SK-N-SH (cell line): ENCODE measurements at regions not wholly inside any gene's neighbourhood (a gene's known extent, or its start where the extent isn't known, plus 50 kb on each side); places are given as distances from the start of the nearest gene placed in this dataset.

Source experiments
- CTCF ChIA-PET: fragments of 300-600, 350-600 bp; formaldehyde crosslinking; extraction: SDS; loops from one replicate; lab custom pipeline; 2021; lab: Yijun Ruan, JAX
- POLR2A ChIA-PET: fragments of 350-600 bp; sonication (Branson Sonifier 250); formaldehyde crosslinking; extraction: SDS; loops from one replicate; lab custom pipeline; 2020; ENCODE audit warnings: antibody characterized with exemption, inconsistent platforms; lab: Yijun Ruan, JAX
- DNase-seq: peaks from one replicate; pipeline ENCODE4 v3.0.0; 2012
- H2AFZ ChIP-seq: fragments of 200-600 bp; sonication (generic); 2 replicates; pipeline ENCODE4 v1.8.1; 2016; ENCODE audit warnings: antibody characterized with exemption, mild to moderate bottlenecking, low read depth
- H3F3A ChIP-seq: fragments of 200-600 bp; sonication (generic); replicated peaks from 2 replicates; pipeline ENCODE3; 2016; ENCODE audit warnings: antibody characterized with exemption, mild to moderate bottlenecking; ENCODE audit not compliant: insufficient read depth
- H3K27ac ChIP-seq, 2 experiments: fragments of 200-500 bp in 1 of 2; fragments of 200-600 bp in 1 of 2; sonication (Bioruptor generic) in 1 of 2; sonication (generic), shearing (Covaris generic) in 1 of 2; 2 replicates each; pipeline versions ENCODE4 v1.5.1 to v1.6.1; 2014 to 2016; ENCODE audit warnings: low read depth in 2 of 2, inconsistent platforms in 1 of 2, low read length in 1 of 2, mild to moderate bottlenecking in 1 of 2, mixed read lengths in 1 of 2
- H3K27me3 ChIP-seq: fragments of 200-600 bp; sonication (generic), shearing (Covaris generic); 2 replicates; pipeline ENCODE4 v1.6.1; 2016; ENCODE audit warnings: mixed run types; ENCODE audit not compliant: insufficient read depth
- H3K36me3 ChIP-seq, 2 experiments: fragments of 200-500 bp in 1 of 2; fragments of 200-600 bp in 1 of 2; sonication (Bioruptor generic) in 1 of 2; sonication (generic) in 1 of 2; replicated peaks in 1 of 2; 2 replicates each; pipeline versions ENCODE3 to v1.5.1; 2014 to 2016; ENCODE audit warnings: low read length in 1 of 2, mild to moderate bottlenecking in 1 of 2; ENCODE audit not compliant: insufficient read depth in 2 of 2, control insufficient read depth in 1 of 2
- H3K4me1 ChIP-seq, 2 experiments: fragments of 200-500 bp in 1 of 2; fragments of 200-600 bp in 1 of 2; sonication (Bioruptor generic) in 1 of 2; sonication (generic), shearing (Covaris generic) in 1 of 2; 2 replicates each; pipeline versions ENCODE4 v1.5.1 to v1.6.1; 2014 to 2016; ENCODE audit warnings: low read depth in 1 of 2, low read length in 1 of 2, mixed run types in 1 of 2; ENCODE audit not compliant: insufficient read depth in 2 of 2, control insufficient read depth in 1 of 2
- H3K4me2 ChIP-seq: fragments of 200-600 bp; sonication (generic), shearing (Covaris generic); 2 replicates; pipeline ENCODE4 v1.6.1; 2017; ENCODE audit warnings: mixed run types
- H3K4me3 ChIP-seq, 2 experiments: fragments of 200-500 bp in 1 of 2; fragments of 200-600 bp in 1 of 2; sonication (Bioruptor generic) in 1 of 2; sonication (generic), shearing (Covaris generic) in 1 of 2; 2 replicates each; pipeline versions ENCODE4 v1.5.1 to v1.8.1; 2014 to 2016; ENCODE audit warnings: low read depth in 2 of 2, inconsistent platforms in 1 of 2, low read length in 1 of 2, mild to moderate bottlenecking in 1 of 2, mixed read lengths in 1 of 2, moderate library complexity in 1 of 2
- H3K79me2 ChIP-seq: fragments of 200-600 bp; sonication (generic); 2 replicates; pipeline ENCODE4 v1.8.1; 2017; ENCODE audit warnings: mild to moderate bottlenecking; ENCODE audit not compliant: insufficient read depth
- H3K9ac ChIP-seq: fragments of 200-600 bp; sonication (generic); 2 replicates; pipeline ENCODE4 v1.6.1; 2017; ENCODE audit warnings: mixed run types
- H3K9me2 ChIP-seq: fragments of 200-600 bp; sonication (generic); 2 replicates; pipeline ENCODE4 v1.6.1; 2017; ENCODE audit warnings: mixed run types
- H3K9me3 ChIP-seq: fragments of 200-600 bp; sonication (generic); 2 replicates; pipeline ENCODE4 v1.6.1; 2017; ENCODE audit warnings: mixed run types, mild to moderate bottlenecking, moderate library complexity
- H4K20me1 ChIP-seq: fragments of 200-600 bp; sonication (generic); 2 replicates; pipeline ENCODE4 v1.6.1; 2017; ENCODE audit warnings: mild to moderate bottlenecking, mixed run types; ENCODE audit not compliant: insufficient read depth
- CHD2 ChIP-seq: fragments of 150-350 bp; IDR thresholded peaks from 2 replicates; pipeline ENCODE4 v1.6.1; 2018; ENCODE audit warnings: low read length; ENCODE audit not compliant: partially characterized antibody
- EZH2phosphoT487 ChIP-seq: fragments of 200-600 bp; sonication (generic); IDR thresholded peaks from 2 replicates; pipeline ENCODE4 v1.6.1; 2017; ENCODE audit warnings: low read depth, mixed run types, mild to moderate bottlenecking, antibody characterized with exemption, moderate library complexity, borderline replicate concordance
- FOXJ3 ChIP-seq: sonication (generic); formaldehyde crosslinking; IDR thresholded peaks from 2 replicates; pipeline ENCODE4 v1.5.1; 2020; ENCODE audit warnings: mild to moderate bottlenecking, missing genetic modification reagents
- FOXM1 ChIP-seq: IDR thresholded peaks from 2 replicates; pipeline ENCODE4 v1.4.0; 2012; ENCODE audit warnings: low read depth, mild to moderate bottlenecking
- GABPA ChIP-seq: IDR thresholded peaks from 2 replicates; pipeline ENCODE4 v1.4.0; 2012; ENCODE audit warnings: low read depth, mild to moderate bottlenecking
- IRF3 ChIP-seq: fragments of 150-350 bp; IDR thresholded peaks from 2 replicates; pipeline ENCODE4 v1.6.1; 2016; ENCODE audit warnings: mild to moderate bottlenecking, low read depth, low read length
- JUND ChIP-seq: IDR thresholded peaks from 2 replicates; pipeline ENCODE4 v1.4.0; 2012
- MXI1 ChIP-seq: IDR thresholded peaks from 2 replicates; pipeline ENCODE4 v1.6.1; 2012; ENCODE audit warnings: mild to moderate bottlenecking, low read depth, low read length, improper control_type of control experiment
- NFIC ChIP-seq: IDR thresholded peaks from 2 replicates; pipeline ENCODE4 v1.4.0; 2012; ENCODE audit warnings: borderline replicate concordance
- POLR2AphosphoS5 ChIP-seq: IDR thresholded peaks from 2 replicates; pipeline ENCODE4 v1.6.1; 2012; ENCODE audit warnings: low read depth, low read length
- RCOR1 ChIP-seq: fragments of 150-350 bp; IDR thresholded peaks from 2 replicates; pipeline ENCODE4 v1.6.1; 2017; ENCODE audit warnings: antibody characterized with exemption, low read length
- RXRA ChIP-seq: IDR thresholded peaks from 2 replicates; pipeline ENCODE4 v1.4.0; 2012; ENCODE audit warnings: low read depth, mild to moderate bottlenecking, borderline replicate concordance
- TAF1 ChIP-seq: IDR thresholded peaks from 2 replicates; pipeline ENCODE4 v1.6.1; 2012; ENCODE audit warnings: low read depth, mild to moderate bottlenecking, low read length, moderate library complexity, borderline replicate concordance
- TEAD4 ChIP-seq: IDR thresholded peaks from 2 replicates; pipeline ENCODE4 v1.4.0; 2012; ENCODE audit warnings: mild to moderate bottlenecking, borderline replicate concordance; ENCODE audit not compliant: insufficient read depth
- WGBS: methylation state at CpG from one replicate; pipeline ENCODE4 v1.1.6; 2017; ENCODE audit warnings: low lambda C conversion rate; 5-methylcytosine and 5-hydroxymethylcytosine counted together
- TF ChIP-seq, protein P1 (sequence below): IDR thresholded peaks from 2 replicates; pipeline ENCODE4 v1.6.1; 2012; ENCODE audit warnings: mild to moderate bottlenecking, low read depth, low read length, moderate library complexity
- TF ChIP-seq, protein P2 (sequence below): IDR thresholded peaks from 2 replicates; pipeline ENCODE4; 2012
- TF ChIP-seq, protein P3 (sequence below): IDR thresholded peaks from 2 replicates; pipeline ENCODE4 v1.4.0; 2012; ENCODE audit warnings: low read depth, borderline replicate concordance

DNA sequence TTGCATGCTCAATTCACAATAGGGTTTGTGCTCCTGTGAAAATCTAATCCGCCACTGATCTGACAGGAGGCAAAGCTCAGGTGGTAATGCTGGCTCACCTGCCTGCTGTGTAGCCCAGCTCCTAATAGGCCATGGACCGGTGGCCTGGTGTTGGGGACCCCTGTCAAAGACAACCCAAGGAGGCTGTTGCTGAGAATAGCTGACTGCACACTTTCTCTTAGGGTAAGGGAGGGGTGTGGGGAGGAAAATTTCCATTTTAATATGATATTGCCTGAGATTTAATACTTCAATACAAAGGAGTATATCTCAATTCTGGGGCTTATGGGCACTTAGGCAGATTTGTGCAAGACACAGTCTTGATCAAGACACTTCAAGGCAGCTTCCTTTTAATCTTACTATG lies 105.8 kb downstream of the ALDH8A1 start:
- TF ChIP-seq, protein P1, sequence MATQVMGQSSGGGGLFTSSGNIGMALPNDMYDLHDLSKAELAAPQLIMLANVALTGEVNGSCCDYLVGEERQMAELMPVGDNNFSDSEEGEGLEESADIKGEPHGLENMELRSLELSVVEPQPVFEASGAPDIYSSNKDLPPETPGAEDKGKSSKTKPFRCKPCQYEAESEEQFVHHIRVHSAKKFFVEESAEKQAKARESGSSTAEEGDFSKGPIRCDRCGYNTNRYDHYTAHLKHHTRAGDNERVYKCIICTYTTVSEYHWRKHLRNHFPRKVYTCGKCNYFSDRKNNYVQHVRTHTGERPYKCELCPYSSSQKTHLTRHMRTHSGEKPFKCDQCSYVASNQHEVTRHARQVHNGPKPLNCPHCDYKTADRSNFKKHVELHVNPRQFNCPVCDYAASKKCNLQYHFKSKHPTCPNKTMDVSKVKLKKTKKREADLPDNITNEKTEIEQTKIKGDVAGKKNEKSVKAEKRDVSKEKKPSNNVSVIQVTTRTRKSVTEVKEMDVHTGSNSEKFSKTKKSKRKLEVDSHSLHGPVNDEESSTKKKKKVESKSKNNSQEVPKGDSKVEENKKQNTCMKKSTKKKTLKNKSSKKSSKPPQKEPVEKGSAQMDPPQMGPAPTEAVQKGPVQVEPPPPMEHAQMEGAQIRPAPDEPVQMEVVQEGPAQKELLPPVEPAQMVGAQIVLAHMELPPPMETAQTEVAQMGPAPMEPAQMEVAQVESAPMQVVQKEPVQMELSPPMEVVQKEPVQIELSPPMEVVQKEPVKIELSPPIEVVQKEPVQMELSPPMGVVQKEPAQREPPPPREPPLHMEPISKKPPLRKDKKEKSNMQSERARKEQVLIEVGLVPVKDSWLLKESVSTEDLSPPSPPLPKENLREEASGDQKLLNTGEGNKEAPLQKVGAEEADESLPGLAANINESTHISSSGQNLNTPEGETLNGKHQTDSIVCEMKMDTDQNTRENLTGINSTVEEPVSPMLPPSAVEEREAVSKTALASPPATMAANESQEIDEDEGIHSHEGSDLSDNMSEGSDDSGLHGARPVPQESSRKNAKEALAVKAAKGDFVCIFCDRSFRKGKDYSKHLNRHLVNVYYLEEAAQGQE, result no peak
- TF ChIP-seq JUND (no peak), RXRA (no peak), FOXM1 (no peak), EZH2phosphoT487 (no peak), TAF1 (no peak), MXI1 (no peak), TEAD4 (no peak), FOXJ3 (no peak), POLR2AphosphoS5 (no peak), RCOR1 (no peak), CHD2 (no peak), IRF3 (no peak), GABPA (no peak), NFIC (no peak)
- TF ChIP-seq, protein P2, sequence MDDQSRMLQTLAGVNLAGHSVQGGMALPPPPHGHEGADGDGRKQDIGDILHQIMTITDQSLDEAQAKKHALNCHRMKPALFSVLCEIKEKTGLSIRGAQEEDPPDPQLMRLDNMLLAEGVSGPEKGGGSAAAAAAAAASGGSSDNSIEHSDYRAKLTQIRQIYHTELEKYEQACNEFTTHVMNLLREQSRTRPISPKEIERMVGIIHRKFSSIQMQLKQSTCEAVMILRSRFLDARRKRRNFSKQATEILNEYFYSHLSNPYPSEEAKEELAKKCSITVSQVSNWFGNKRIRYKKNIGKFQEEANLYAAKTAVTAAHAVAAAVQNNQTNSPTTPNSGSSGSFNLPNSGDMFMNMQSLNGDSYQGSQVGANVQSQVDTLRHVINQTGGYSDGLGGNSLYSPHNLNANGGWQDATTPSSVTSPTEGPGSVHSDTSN, result no peak
- TF ChIP-seq, protein P3, sequence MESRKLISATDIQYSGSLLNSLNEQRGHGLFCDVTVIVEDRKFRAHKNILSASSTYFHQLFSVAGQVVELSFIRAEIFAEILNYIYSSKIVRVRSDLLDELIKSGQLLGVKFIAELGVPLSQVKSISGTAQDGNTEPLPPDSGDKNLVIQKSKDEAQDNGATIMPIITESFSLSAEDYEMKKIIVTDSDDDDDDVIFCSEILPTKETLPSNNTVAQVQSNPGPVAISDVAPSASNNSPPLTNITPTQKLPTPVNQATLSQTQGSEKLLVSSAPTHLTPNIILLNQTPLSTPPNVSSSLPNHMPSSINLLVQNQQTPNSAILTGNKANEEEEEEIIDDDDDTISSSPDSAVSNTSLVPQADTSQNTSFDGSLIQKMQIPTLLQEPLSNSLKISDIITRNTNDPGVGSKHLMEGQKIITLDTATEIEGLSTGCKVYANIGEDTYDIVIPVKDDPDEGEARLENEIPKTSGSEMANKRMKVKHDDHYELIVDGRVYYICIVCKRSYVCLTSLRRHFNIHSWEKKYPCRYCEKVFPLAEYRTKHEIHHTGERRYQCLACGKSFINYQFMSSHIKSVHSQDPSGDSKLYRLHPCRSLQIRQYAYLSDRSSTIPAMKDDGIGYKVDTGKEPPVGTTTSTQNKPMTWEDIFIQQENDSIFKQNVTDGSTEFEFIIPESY, result no peak
- Histone ChIP-seq H3K27me3 (no peaks in the 10 kb centered on the region), H3K9ac (no peak overlapping the region), H3K9me3 (no peaks in the 10 kb centered on the region), H3K4me3 (no peak overlapping the region), H3K79me2 (no peaks in the 10 kb centered on the region), H3F3A (no peaks in the 10 kb centered on the region), H3K9me2 (no peaks in the 10 kb centered on the region), H3K4me1 (peaks cover 0 to 7% of the 10 kb centered on the region in 2 experiments; a peak in 1 of 4 replicates), H3K36me3 (no peaks in the 10 kb centered on the region), H4K20me1 (no peaks in the 10 kb centered on the region), H3K27ac (no peak overlapping the region), H2AFZ (no peak overlapping the region), H3K4me2 (no peak overlapping the region)
- CTCF ChIA-PET, result no interaction called here
- 93% methylated on average over 2 of the region's 2 CpGs for WGBS
- POLR2A ChIA-PET, result no interaction called here
- DNase-seq, result no peak
